ENCODE measurements at regions not wholly inside any gene's neighbourhood (a gene's known extent, or its start where the extent isn't known, plus 50 kb on each side); places are given as distances from the start of the nearest gene placed in this dataset.

DNA sequence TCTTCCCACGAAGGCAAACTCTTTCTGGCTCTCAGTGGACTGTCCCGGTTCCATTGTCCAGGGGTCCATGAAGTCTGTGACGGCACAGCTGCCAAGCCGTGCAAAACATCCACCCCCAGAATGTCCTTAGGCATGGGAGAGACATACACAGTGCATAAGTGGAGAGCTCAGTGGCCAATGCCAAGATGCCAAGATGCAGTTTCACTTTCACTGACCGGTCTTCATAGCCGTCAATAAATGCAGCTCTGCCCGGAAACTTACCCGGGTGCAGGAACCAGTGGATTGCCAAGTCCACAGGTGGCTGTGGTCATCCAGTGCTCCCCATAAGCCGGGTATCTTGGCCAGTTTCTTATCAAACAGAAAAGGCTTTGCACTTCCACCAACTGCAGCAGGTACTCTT, 162.3 kb downstream of the PTCSC3 start:
- no peak for DNase-seq
- Mint-ChIP-seq H3K27me3 (peaks cover 12% of the 10 kb centered on the region), H3K4me3 (no peak overlapping the region), H3K27ac (no peak overlapping the region), H3K4me1 (no peaks in the 10 kb centered on the region), H3K36me3 (no peaks in the 10 kb centered on the region), H3K9me3 (no peaks in the 10 kb centered on the region)

DNA sequence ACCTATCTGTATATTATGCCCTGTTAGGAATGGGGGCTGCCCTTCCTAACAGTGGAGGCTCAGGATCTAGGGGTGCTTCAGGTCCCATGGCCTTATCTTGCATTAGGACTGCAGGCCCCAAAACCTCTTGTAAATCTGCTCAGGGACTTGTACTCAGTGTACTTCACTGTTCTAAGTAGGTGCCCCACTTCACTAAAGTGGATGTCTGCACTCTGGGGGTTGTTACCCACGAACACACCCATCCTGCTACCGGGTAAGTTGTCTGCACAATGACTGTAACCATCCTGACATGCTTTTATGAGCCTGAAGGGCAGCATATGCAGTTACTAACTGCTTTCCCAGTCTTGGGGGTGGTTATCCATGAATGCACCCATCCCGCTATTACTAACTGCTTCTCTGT, 163.0 kb downstream of the PTCSC3 start:
- DNase-seq = no peak
- H3K27me3 Mint-ChIP-seq = peaks cover 13% of the 10 kb centered on the region
- H3K36me3 Mint-ChIP-seq = no peaks in the 10 kb centered on the region
- H3K4me1 Mint-ChIP-seq = no peaks in the 10 kb centered on the region
- H3K4me3 Mint-ChIP-seq = no peak overlapping the region
- H3K9me3 Mint-ChIP-seq = no peaks in the 10 kb centered on the region
- H3K27ac Mint-ChIP-seq = no peak overlapping the region

- Mint-ChIP-seq H3K4me1 (no peaks in the 10 kb centered on the region), H3K27ac (no peak overlapping the region), H3K36me3 (no peaks in the 10 kb centered on the region), H3K4me3 (no peak overlapping the region), H3K27me3 (peaks cover 13% of the 10 kb centered on the region), H3K9me3 (no peaks in the 10 kb centered on the region)
- no peak for DNase-seq
Measured at GRCh38 chr14:36012621-36013020, 163.9 kb downstream of the PTCSC3 start.

- Mint-ChIP-seq H3K4me3 (no peak overlapping the region), H3K9me3 (no peaks in the 10 kb centered on the region), H3K27me3 (peaks cover 8% of the 10 kb centered on the region), H3K4me1 (no peaks in the 10 kb centered on the region), H3K36me3 (no peaks in the 10 kb centered on the region), H3K27ac (no peak overlapping the region)
- no peak for DNase-seq
Measured at GRCh38 chr14:36009643-36010042, 166.9 kb downstream of the PTCSC3 start.

- Mint-ChIP-seq H3K27ac (no peak overlapping the region), H3K4me1 (no peaks in the 10 kb centered on the region), H3K4me3 (no peak overlapping the region), H3K36me3 (no peaks in the 10 kb centered on the region), H3K27me3 (peaks cover 8% of the 10 kb centered on the region), H3K9me3 (no peaks in the 10 kb centered on the region)
- no peak for DNase-seq
Measured at GRCh38 chr14:36006623-36007022, 169.9 kb downstream of the PTCSC3 start.

- Mint-ChIP-seq H3K4me1 (no peaks in the 10 kb centered on the region), H3K27ac (no peak overlapping the region), H3K27me3 (peaks cover 8% of the 10 kb centered on the region), H3K9me3 (no peaks in the 10 kb centered on the region), H3K36me3 (no peaks in the 10 kb centered on the region), H3K4me3 (no peak overlapping the region)
- DNase-seq = no peak
Measured at GRCh38 chr14:36005670-36006069, 170.9 kb downstream of the PTCSC3 start.

DNA sequence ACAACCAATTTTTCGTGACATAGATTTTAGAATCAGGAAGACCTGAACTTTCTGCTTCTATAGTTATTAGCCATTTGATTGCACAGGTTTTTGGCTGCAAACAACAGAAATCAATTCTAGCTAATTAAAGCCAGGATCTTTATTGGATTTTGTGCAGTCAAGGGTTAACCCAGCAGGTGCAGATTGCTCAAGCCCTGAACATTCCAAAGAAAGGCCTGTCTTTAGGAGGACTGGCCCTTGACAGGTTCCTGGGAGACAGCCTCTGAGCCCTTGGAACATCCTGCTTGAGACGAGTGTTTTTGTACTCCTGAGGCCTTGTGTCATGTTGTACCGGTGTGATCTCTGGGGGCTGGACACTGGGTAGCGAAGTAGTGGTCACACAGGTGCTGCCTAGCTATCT, 174.6 kb downstream of the PTCSC3 start:
- no peaks in the 10 kb centered on the region for H3K36me3 Mint-ChIP-seq
- DNase-seq = no peak
- H3K4me1 Mint-ChIP-seq = no peaks in the 10 kb centered on the region
- H3K27ac Mint-ChIP-seq = no peak overlapping the region
- H3K4me3 Mint-ChIP-seq = no peak overlapping the region
- H3K27me3 Mint-ChIP-seq = peaks cover 3% of the 10 kb centered on the region
- no peaks in the 10 kb centered on the region for H3K9me3 Mint-ChIP-seq

GRCh38 chr14:35999294-35999693, 173.2 kb downstream of the BRMS1L start:
- H3K4me1 Mint-ChIP-seq = no peaks in the 10 kb centered on the region
- peaks cover 3% of the 10 kb centered on the region for H3K27me3 Mint-ChIP-seq
- no peaks in the 10 kb centered on the region for H3K9me3 Mint-ChIP-seq
- no peak for DNase-seq
- H3K27ac Mint-ChIP-seq = no peak overlapping the region
- no peaks in the 10 kb centered on the region for H3K36me3 Mint-ChIP-seq
- H3K4me3 Mint-ChIP-seq = no peak overlapping the region

DNA sequence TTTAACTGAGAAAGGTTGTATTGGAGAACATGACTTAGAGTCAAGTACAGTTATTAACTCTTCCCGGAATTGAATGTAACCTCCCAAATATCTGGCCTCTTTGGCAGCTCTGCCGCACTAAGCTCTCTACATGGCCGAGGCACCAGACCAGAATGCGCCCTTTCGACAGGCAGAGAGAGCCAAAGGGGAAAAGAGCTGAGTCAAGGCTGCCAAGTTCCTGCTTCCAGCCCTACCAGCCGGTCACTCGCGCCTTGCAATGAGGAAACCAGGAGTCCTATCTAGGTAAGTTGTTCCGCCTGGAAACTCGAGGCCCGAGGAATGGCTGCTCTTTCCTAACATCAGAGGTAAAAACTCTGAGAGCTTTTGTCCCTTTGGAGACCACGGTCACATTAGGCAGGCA, 172.2 kb downstream of the BRMS1L start:
- H3K27me3 Mint-ChIP-seq = peaks cover 3% of the 10 kb centered on the region
- no peak overlapping the region for H3K4me3 Mint-ChIP-seq
- no peak overlapping the region for H3K27ac Mint-ChIP-seq
- H3K36me3 Mint-ChIP-seq = no peaks in the 10 kb centered on the region
- no peak for DNase-seq
- H3K9me3 Mint-ChIP-seq = no peaks in the 10 kb centered on the region
- H3K4me1 Mint-ChIP-seq = no peaks in the 10 kb centered on the region

DNA sequence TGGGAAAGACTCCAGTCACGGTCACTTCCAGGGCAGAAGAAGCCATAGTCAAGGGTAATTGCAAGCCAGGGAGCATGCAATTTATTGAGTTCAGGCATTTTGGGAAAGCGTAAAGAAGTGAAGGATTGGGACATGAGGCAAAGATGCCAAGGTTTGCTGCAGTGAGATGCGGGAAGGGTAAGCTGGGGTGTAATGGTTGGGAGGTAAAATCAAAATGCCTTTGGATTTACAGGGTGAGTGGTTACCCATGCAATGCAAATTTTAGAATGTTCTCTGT, 167.5 kb downstream of the BRMS1L start:
- DNase-seq = no peak
- Mint-ChIP-seq H3K4me1 (no peaks in the 10 kb centered on the region), H3K9me3 (no peaks in the 10 kb centered on the region), H3K27me3 (no peaks in the 10 kb centered on the region), H3K4me3 (no peak overlapping the region), H3K27ac (no peak overlapping the region), H3K36me3 (no peaks in the 10 kb centered on the region)

- no peaks in the 10 kb centered on the region for H3K36me3 Mint-ChIP-seq
- no peak overlapping the region for H3K27ac Mint-ChIP-seq
- no peak overlapping the region for H3K4me3 Mint-ChIP-seq
- H3K4me1 Mint-ChIP-seq = no peaks in the 10 kb centered on the region
- DNase-seq = no peak
- no peaks in the 10 kb centered on the region for H3K27me3 Mint-ChIP-seq
- no peaks in the 10 kb centered on the region for H3K9me3 Mint-ChIP-seq
Measured at GRCh38 chr14:35992816-35993683, 166.9 kb downstream of the BRMS1L start.

GRCh38 chr14:35991356-35991755, 165.2 kb downstream of the BRMS1L start:
- Mint-ChIP-seq H3K36me3 (no peaks in the 10 kb centered on the region), H3K9me3 (no peaks in the 10 kb centered on the region), H3K4me1 (peaks cover 1% of the 10 kb centered on the region), H3K27ac (no peak overlapping the region), H3K27me3 (no peaks in the 10 kb centered on the region), H3K4me3 (no peak overlapping the region)
- DNase-seq = no peak

DNA sequence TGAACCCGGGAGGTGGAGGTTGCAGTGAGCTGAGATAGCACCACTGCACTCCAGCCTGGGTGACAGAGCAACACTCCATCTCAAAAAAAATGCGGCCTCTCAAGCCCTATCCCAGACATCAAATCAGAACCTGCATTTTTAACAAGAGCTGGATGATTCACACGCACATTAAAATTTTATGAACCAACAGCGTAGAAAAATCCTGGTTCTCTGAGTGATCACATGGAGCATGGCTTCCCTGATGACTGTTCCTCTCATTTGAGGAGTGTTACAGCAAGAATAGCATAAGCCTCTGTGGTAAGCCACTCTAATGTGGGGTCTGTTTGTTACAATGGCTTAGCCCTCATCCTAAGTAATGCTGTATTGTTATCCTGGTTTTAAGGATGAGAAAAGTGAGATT, 163.6 kb downstream of the BRMS1L start:
- H3K4me1 Mint-ChIP-seq = peaks cover 7% of the 10 kb centered on the region
- no peak for DNase-seq
- no peaks in the 10 kb centered on the region for H3K9me3 Mint-ChIP-seq
- no peaks in the 10 kb centered on the region for H3K36me3 Mint-ChIP-seq
- H3K27ac Mint-ChIP-seq = no peak overlapping the region
- H3K27me3 Mint-ChIP-seq = no peaks in the 10 kb centered on the region
- H3K4me3 Mint-ChIP-seq = no peak overlapping the region

DNA sequence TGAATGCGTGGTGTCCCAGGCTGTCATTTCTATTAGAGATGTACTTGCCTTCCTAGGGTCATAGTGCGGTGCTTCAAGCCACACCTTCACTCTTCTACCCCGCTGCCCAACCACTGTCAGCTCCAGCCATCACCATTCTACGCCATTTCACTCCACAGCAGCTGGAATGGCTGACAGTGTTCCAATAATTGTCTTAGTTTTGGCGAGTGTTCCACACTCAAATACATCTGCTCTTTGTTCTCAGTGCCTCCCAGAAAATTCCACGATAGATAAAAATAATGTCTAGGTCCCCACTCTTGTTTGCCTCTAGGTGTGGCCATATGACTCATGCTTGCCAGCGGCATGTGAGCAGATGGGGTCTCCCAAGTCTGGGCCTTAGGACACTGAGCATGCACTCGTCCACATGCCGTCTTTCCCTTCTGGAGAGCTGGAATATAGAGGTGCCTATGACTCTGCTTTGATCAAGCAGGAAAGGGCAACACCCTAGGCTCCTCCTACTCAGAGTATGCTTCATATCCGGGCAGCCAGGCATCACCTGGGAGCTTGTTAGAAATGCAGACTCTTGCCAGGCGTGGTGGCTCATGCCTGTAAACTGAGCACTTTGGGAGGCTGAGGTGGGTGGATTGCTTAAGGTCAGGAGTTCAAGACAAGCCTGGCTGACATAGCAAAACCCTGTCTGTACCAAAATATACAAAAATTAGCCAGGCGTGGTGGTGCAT, 163.0 kb downstream of the BRMS1L start:
- Mint-ChIP-seq H3K27me3 (no peaks in the 10 kb centered on the region), H3K27ac (no peak overlapping the region), H3K4me1 (peaks cover 7% of the 10 kb centered on the region), H3K36me3 (no peaks in the 10 kb centered on the region), H3K4me3 (no peak overlapping the region), H3K9me3 (no peaks in the 10 kb centered on the region)
- no peak for DNase-seq

DNA sequence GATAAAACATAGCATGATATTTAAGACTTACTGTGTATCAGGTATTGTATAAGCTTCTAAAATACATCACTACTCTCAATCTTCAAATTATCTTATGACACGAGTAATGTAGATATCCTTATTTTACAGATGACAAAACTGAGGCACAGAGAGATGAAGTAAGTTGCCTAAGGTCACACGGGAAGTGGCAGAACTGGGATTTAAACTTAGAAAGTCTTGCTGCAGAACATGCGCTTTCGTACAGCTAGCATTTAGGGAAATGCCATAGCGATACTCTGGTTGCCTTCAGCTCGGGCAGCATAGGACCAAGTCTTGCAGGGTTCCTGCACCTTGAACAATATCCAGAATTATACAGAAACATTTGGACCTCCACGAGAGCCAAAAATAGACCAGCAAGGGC, 162.4 kb downstream of the BRMS1L start:
- Mint-ChIP-seq H3K27me3 (no peaks in the 10 kb centered on the region), H3K9me3 (no peaks in the 10 kb centered on the region), H3K27ac (no peak overlapping the region), H3K4me3 (no peak overlapping the region), H3K4me1 (peaks cover 7% of the 10 kb centered on the region), H3K36me3 (no peaks in the 10 kb centered on the region)
- DNase-seq = no peak

- H3K4me1 Mint-ChIP-seq = peaks cover 7% of the 10 kb centered on the region
- no peaks in the 10 kb centered on the region for H3K36me3 Mint-ChIP-seq
- H3K27me3 Mint-ChIP-seq = no peaks in the 10 kb centered on the region
- no peak for DNase-seq
- H3K4me3 Mint-ChIP-seq = no peak overlapping the region
- H3K9me3 Mint-ChIP-seq = no peaks in the 10 kb centered on the region
- no peak overlapping the region for H3K27ac Mint-ChIP-seq
Measured at GRCh38 chr14:35987731-35988130, 161.6 kb downstream of the BRMS1L start.
